GM10266 (cell line): ENCODE measurements at regions not wholly inside any gene's neighbourhood (a gene's known extent, or its start where the extent isn't known, plus 50 kb on each side); places are given as distances from the start of the nearest gene placed in this dataset.

Experiments used
- DNase-seq: peaks from one replicate; pipeline ENCODE4 v3.0.0; 2012; ENCODE audit errors: extremely low spot score
- CTCF ChIP-seq: IDR thresholded peaks from 2 replicates; pipeline ENCODE4 v1.5.1; 2012; ENCODE audit warnings: mild to moderate bottlenecking, low read depth; ENCODE audit not compliant: control insufficient read depth, insufficient read depth; ENCODE audit errors: missing control alignments

DNA sequence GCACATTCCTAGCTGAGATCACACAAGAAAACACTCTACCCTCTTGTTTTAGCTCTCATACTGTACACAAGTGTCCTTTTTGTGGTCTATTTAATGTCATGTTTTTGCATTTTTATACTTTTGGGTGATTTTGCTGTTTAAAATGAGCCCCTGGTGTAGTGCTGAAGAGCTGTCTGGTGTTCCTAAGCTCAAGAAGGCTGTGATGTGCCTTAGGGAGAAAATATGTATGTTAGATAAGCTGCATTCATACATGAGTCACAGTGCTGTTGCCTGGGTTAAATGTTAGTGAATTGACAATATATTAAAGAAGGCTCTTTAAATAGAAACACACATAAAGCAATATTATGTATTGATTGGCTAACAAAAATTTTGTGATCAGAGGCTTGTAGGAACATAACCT, 387.4 kb upstream of the C2CD4B start:
- TF ChIP-seq CTCF: no peak
- no peak for DNase-seq

DNA sequence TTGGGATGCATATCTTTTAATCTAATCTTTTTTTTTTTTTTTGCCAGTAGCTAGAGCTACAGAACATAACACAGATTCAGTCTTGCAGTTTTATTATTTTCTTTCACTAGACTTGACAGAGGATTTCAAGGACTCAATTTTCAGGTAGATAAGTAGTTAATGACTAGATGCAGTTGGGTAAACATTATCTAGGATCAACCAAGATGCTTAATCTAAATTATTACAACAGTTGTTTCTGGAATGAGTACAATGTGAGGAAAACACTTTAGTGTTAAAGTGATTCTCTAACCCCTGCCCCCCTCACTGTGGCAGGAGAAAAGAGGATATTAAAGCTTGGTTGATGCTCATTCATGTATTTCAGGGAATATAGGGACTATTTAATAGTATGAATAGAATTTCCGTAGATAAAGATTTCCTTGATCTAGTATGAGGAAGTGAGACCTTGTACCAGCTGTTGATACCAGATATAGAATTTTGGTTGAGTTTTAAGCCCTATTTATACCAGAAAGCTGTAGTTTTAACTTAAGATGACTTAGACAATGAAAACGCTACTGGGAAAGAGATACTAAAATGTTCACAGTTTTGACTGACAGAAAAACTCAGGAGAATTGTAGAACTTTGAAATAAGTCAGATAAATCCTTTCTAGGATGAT, 389.0 kb upstream of the C2CD4B start:
- no peak for DNase-seq
- no peak for TF ChIP-seq CTCF

- DNase-seq: no peak
Observed at GRCh38 chr15:62558640-62559380, 393.7 kb upstream of the C2CD4B start.

DNA sequence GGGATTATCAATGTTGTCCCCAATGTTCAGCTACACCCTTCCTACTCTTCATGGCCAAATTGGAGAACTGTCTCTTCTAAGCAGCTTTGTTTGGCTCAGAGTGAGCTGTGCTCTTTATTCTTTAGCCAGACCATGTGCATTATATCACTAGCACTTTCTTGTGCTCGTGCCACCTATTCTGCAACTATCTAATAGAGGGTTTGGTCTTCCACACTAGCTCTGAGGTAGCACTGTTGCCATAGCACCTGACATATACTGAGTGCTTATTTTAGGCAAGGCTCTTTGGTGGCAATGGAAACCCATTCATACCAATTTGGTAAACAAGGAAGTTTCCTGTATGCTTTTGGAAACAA, 394.3 kb upstream of the C2CD4B start:
- DNase-seq: no peak
- no peak for TF ChIP-seq CTCF

More at GRCh38 chr15:62558640-62559380, 393.7 kb upstream of the C2CD4B start:
- no peak for TF ChIP-seq CTCF

DNA sequence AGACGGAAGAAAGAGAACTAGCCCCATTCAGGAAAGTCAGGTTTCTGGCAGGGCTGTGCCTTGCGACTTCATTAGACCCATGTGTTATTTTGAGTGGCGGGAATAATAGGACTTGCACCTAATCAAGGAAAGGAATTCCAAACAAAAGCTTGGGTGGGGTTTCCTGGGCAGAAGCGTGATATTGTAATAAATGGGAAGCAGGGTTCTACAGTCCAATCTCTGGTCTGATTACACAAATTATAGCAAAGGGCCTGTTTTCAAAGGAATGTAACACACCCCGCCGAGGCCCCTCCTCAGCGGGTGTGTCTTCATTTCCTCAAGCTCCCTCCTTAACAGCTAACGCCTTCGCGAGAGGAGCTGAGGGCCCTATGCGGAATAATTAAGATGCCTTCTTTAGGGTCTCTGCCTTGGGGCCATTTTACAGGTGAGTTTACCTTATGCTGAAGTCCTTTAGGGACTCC, 396.0 kb upstream of the C2CD4B start:
- no peak for DNase-seq
- no peak for TF ChIP-seq CTCF

DNA sequence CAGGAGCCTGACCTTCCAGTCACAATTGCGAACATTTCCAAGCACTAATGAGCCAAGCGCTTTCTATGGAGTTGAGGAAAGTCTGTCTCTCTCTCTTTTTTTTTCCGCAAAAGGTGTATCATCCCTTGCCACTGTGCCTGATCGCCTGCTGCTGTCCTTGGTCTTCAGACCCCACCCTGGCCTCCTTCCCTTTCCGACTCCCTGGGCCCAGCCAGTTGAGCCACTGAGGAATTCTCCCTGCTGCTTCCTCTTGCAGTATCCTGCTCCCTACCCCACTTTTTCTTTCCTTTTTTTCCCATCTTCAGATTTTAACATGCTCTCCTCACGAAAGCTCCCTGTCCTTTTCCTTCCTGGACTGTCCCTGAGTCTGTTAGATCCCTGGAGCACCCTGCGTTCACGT, 396.5 kb upstream of the C2CD4B start:
- no peak for DNase-seq
- no peak for TF ChIP-seq CTCF

DNA sequence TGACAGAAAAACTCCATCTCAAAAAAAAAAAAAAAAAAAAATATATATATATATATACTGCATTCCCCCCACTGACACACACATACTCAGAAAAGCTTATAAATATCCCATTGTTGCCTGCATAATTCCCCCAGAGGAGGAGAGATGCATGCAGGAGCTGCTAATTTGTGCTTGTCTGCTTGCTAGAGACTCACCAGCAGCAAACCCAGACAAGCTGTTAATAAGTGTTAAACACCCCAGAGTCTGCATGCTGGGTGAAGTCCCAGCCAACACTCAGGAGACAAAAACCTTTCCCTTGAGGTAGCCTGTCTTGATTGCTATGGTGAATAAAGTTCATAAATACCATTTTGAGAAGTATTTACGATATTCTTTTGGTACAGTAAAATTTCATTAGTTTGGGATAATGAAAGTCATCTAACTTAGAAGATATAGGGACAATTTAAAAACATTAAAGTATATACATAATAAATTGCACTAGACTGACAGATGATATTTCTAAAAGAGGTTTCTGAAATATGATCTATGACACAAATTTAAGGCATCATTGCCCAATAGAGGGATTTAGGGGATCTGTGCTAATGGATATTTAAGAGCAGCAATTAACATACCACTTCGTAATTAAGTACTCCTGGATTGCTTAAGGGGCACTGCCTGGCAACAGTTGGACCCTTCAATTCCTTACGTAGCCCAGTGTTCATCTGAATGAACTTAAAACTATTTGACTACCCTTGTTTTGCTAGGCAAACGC, 400.0 kb upstream of the C2CD4B start:
- TF ChIP-seq CTCF: no peak
- DNase-seq: no peak
